Bronchial epithelial cell (primary cell): ENCODE measurements at regions not wholly inside any gene's neighbourhood (a gene's known extent, or its start where the extent isn't known, plus 50 kb on each side); places are given as distances from the start of the nearest gene placed in this dataset.

ENCODE experiments used
- DNase-seq: peaks from one replicate; pipeline ENCODE4 v3.0.0-alpha.2; 2010; ENCODE audit warnings: low read depth
- FAIRE-seq: peaks from 2 replicates; lab custom pipeline; 2011; peaks lifted over from hg19 to GRCh38; lab: Jason Lieb, UNC
- H3K27me3 ChIP-seq: 2 replicates; pipeline ENCODE4 v1.5.1; 2011; ENCODE audit warnings: low read length; ENCODE audit not compliant: control insufficient read depth, insufficient read depth
- H3K36me3 ChIP-seq: 2 replicates; pipeline ENCODE4 v1.5.1; 2011; ENCODE audit warnings: low read length; ENCODE audit not compliant: control insufficient read depth, insufficient read depth
- H3K4me3 ChIP-seq: 2 replicates; pipeline ENCODE4 v1.5.1; 2011; ENCODE audit warnings: mild to moderate bottlenecking, low read depth, low read length, control low read depth
- TF ChIP-seq, protein P1 (sequence below): IDR thresholded peaks from 2 replicates; pipeline ENCODE4 v1.5.1; 2011; ENCODE audit warnings: mild to moderate bottlenecking, moderate library complexity, low read length, control low read depth, inconsistent platforms; ENCODE audit not compliant: insufficient read depth, severe bottlenecking

DNA sequence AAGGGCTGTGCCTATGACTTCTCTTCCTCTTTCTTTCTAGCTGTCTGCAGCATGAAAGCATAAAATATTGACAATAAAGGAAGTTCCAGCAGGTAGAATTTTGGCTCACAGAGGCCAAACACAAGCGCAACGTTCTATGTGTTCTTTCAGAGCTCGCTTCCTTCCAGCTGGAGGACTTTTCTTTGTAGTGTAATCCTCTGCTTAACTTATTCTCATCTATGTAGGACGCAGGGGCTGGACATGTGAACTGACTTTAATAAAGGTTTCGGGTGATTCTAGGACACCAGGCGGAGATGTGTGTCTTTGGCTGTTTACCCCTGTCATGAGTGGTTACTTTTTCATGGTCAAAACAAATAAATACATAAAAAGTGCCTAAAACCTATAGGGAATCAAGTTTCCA is 191.5 kb upstream of the MAF start:
- no peak for FAIRE-seq
- DNase-seq, result no peak
- TF ChIP-seq, protein P1, sequence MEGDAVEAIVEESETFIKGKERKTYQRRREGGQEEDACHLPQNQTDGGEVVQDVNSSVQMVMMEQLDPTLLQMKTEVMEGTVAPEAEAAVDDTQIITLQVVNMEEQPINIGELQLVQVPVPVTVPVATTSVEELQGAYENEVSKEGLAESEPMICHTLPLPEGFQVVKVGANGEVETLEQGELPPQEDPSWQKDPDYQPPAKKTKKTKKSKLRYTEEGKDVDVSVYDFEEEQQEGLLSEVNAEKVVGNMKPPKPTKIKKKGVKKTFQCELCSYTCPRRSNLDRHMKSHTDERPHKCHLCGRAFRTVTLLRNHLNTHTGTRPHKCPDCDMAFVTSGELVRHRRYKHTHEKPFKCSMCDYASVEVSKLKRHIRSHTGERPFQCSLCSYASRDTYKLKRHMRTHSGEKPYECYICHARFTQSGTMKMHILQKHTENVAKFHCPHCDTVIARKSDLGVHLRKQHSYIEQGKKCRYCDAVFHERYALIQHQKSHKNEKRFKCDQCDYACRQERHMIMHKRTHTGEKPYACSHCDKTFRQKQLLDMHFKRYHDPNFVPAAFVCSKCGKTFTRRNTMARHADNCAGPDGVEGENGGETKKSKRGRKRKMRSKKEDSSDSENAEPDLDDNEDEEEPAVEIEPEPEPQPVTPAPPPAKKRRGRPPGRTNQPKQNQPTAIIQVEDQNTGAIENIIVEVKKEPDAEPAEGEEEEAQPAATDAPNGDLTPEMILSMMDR, result no peak
- Histone ChIP-seq H3K27me3 (no peaks in the 10 kb centered on the region), H3K4me3 (no peak overlapping the region), H3K36me3 (no peaks in the 10 kb centered on the region)

GRCh38 chr16:79790854-79791253 is 190.3 kb upstream of the MAF start:
- TF ChIP-seq, protein P1, result no peak

GRCh38 chr16:79788949-79789348 is 188.4 kb upstream of the MAF start:
- DNase-seq (no peak), FAIRE-seq (peak; percentile 47)
- TF ChIP-seq, protein P1, result no peak
- Histone ChIP-seq H3K27me3 (no peaks in the 10 kb centered on the region), H3K36me3 (no peaks in the 10 kb centered on the region), H3K4me3 (no peak overlapping the region)

More at GRCh38 chr16:79790854-79791253, 190.3 kb upstream of the MAF start:
- Histone ChIP-seq H3K27me3 (no peaks in the 10 kb centered on the region), H3K4me3 (no peak overlapping the region), H3K36me3 (no peaks in the 10 kb centered on the region)
- DNase-seq (no peak), FAIRE-seq (no peak)

- H3K27me3 ChIP-seq, result no peaks in the 10 kb centered on the region
- TF ChIP-seq, protein P1, result no peak
- FAIRE-seq, result no peak
These were observed 185.9 kb upstream of the MAF start for GRCh38 chr16:79786389-79786788.

GRCh38 chr16:79784007-79784406 is 183.5 kb upstream of the MAF start:
- no peaks in the 10 kb centered on the region for H3K27me3 ChIP-seq
- H3K4me3 ChIP-seq, result no peak overlapping the region
- FAIRE-seq (no peak), DNase-seq (no peak)
- H3K36me3 ChIP-seq, result no peaks in the 10 kb centered on the region
- TF ChIP-seq, protein P1, result no peak

More at GRCh38 chr16:79786389-79786788, 185.9 kb upstream of the MAF start:
- H3K36me3 ChIP-seq, result no peaks in the 10 kb centered on the region
- H3K4me3 ChIP-seq, result no peak overlapping the region
- no peak for DNase-seq

DNA sequence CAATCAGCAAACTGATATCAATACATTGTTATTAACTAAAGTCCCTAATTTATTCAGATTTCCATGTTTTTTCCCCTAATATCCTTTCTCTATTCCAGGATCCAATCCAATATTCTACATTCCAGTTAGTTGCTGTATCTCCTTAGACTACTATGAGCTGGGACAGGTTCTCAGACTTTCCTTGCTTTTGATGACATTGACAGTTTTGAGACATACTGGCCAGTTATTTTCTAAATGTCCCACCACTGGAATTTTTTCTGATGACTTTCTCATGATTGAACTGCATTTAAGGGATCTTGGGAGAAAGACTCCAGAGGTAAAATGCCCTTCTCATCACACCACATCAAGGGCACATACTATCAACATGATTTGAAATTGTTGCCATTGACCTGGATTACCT is 177.1 kb upstream of the MAF start:
- Histone ChIP-seq H3K4me3 (no peak overlapping the region), H3K27me3 (no peaks in the 10 kb centered on the region), H3K36me3 (no peaks in the 10 kb centered on the region)
- no peak for DNase-seq
- FAIRE-seq, result no peak
- TF ChIP-seq, protein P1, result no peak
